ENCODE measurements at regions not wholly inside any gene's neighbourhood (a gene's known extent, or its start where the extent isn't known, plus 50 kb on each side); places are given as distances from the start of the nearest gene placed in this dataset.

DNA sequence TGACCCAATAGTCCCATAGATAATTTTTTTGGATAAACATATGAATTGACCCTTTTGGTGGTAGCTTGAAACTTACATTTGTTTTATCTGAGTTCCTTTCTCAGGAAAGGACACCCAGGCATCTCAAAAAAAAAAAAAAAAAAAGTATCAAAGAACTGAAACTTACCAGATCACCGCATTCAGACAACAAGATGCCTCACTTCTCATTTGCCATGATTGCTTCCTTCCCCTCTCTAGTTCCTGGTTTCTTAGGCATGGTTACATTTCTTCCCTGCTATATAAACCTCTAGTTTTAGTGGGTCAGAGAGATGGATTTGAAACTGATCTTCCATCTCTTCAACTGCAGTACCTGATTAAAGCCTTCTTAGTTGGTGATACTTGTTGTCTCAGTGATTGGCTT is 240.1 kb downstream of the ACKR3 start:
- H3K4me3 ChIP-seq (ENCODE audit: insufficient read depth, low read length): no peak overlapping the region
- H3K4me1 ChIP-seq (ENCODE audit: insufficient read depth, low read length): no peaks in the 10 kb centered on the region
- H3K4me2 ChIP-seq (ENCODE audit: insufficient read depth, low read length): no peak overlapping the region
- no peaks in the 10 kb centered on the region for H4K20me1 ChIP-seq (ENCODE audit: insufficient read depth, low read length)
- H3K9me3 ChIP-seq (ENCODE audit: low read depth, low read length): peaks cover 7% of the 10 kb centered on the region
- no peaks in the 10 kb centered on the region for H3K79me2 ChIP-seq (ENCODE audit: insufficient read depth, low read length)
- H3K36me3 ChIP-seq (ENCODE audit: insufficient read depth, low read length): no peaks in the 10 kb centered on the region
- TF ChIP-seq CTCF (IDR thresholded peaks at IDR 0.05; ENCODE audit: extremely low read depth, low read depth, low read length): no peak
- H3K27me3 ChIP-seq (ENCODE audit: insufficient read depth, low read length): peaks cover 2% of the 10 kb centered on the region
- no peak for DNase-seq (ENCODE audit: insufficient read length, low spot score, missing footprints)
- no peak overlapping the region for H3K27ac ChIP-seq (ENCODE audit: low read depth, low read length)
- H2AFZ ChIP-seq (ENCODE audit: low read length): no peak overlapping the region

GRCh38 chr2:236811062-236811656 is 241.5 kb downstream of the ACKR3 start:
- no peak for DNase-seq (ENCODE audit: insufficient read length, low spot score, missing footprints)
- H3K79me2 ChIP-seq (ENCODE audit: insufficient read depth, low read length): no peaks in the 10 kb centered on the region
- no peaks in the 10 kb centered on the region for H4K20me1 ChIP-seq (ENCODE audit: insufficient read depth, low read length)
- peaks cover 7% of the 10 kb centered on the region for H3K9me3 ChIP-seq (ENCODE audit: low read depth, low read length)
- H3K36me3 ChIP-seq (ENCODE audit: insufficient read depth, low read length): no peaks in the 10 kb centered on the region
- no peak for TF ChIP-seq CTCF (IDR thresholded peaks at IDR 0.05; ENCODE audit: extremely low read depth, low read depth, low read length)
- H3K27ac ChIP-seq (ENCODE audit: low read depth, low read length): no peak overlapping the region
- H3K4me2 ChIP-seq (ENCODE audit: insufficient read depth, low read length): no peak overlapping the region
- H2AFZ ChIP-seq (ENCODE audit: low read length): no peak overlapping the region
- H3K27me3 ChIP-seq (ENCODE audit: insufficient read depth, low read length): peaks cover 6% of the 10 kb centered on the region
- no peaks in the 10 kb centered on the region for H3K4me1 ChIP-seq (ENCODE audit: insufficient read depth, low read length)
- no peak overlapping the region for H3K4me3 ChIP-seq (ENCODE audit: insufficient read depth, low read length)

DNA sequence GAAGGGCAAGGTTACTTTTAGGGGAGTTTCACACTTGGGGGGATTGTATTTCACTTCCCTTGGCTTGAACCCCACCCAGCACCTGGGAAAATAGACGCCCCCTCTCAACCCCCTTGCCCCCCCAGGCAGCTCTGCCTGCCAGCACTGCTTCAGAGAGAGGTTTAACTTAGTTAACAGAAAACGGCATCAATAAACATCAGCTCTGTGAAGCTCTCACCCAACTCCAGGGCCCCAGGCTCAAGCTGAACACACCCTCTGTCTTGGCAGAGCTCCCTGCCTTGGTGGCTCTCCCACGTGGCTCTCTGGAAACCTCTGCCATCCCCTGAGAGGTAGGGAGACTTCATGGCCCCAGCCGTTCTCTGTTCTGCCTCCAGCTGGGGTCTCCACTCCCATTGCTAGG is 244.1 kb downstream of the ACKR3 start:
- Histone ChIP-seq H3K36me3 (ENCODE audit: insufficient read depth, low read length) (no peaks in the 10 kb centered on the region), H3K4me1 (ENCODE audit: insufficient read depth, low read length) (no peaks in the 10 kb centered on the region), H3K27ac (ENCODE audit: low read depth, low read length) (no peak overlapping the region), H3K79me2 (ENCODE audit: insufficient read depth, low read length) (no peaks in the 10 kb centered on the region), H3K27me3 (ENCODE audit: insufficient read depth, low read length) (peaks cover 6% of the 10 kb centered on the region), H3K9me3 (ENCODE audit: low read depth, low read length) (peaks cover 7% of the 10 kb centered on the region), H4K20me1 (ENCODE audit: insufficient read depth, low read length) (no peaks in the 10 kb centered on the region), H3K4me2 (ENCODE audit: insufficient read depth, low read length) (no peak overlapping the region), H2AFZ (ENCODE audit: low read length) (no peak overlapping the region), H3K4me3 (ENCODE audit: insufficient read depth, low read length) (no peak overlapping the region)
- TF ChIP-seq CTCF (IDR thresholded peaks at IDR 0.05; ENCODE audit: extremely low read depth, low read depth, low read length): no peak
- no peak for DNase-seq (ENCODE audit: insufficient read length, low spot score, missing footprints)

GRCh38 chr2:236814593-236814992 is 245.0 kb downstream of the ACKR3 start:
- Histone ChIP-seq H3K79me2 (ENCODE audit: insufficient read depth, low read length) (no peaks in the 10 kb centered on the region), H3K27ac (ENCODE audit: low read depth, low read length) (no peak overlapping the region), H2AFZ (ENCODE audit: low read length) (no peak overlapping the region), H3K36me3 (ENCODE audit: insufficient read depth, low read length) (no peaks in the 10 kb centered on the region), H3K27me3 (ENCODE audit: insufficient read depth, low read length) (peaks cover 6% of the 10 kb centered on the region), H3K4me2 (ENCODE audit: insufficient read depth, low read length) (no peak overlapping the region), H3K4me1 (ENCODE audit: insufficient read depth, low read length) (no peaks in the 10 kb centered on the region), H4K20me1 (ENCODE audit: insufficient read depth, low read length) (no peaks in the 10 kb centered on the region), H3K4me3 (ENCODE audit: insufficient read depth, low read length) (no peak overlapping the region), H3K9me3 (ENCODE audit: low read depth, low read length) (peaks cover 2% of the 10 kb centered on the region)
- DNase-seq (ENCODE audit: insufficient read length, low spot score, missing footprints): no peak
- TF ChIP-seq CTCF (IDR thresholded peaks at IDR 0.05; ENCODE audit: extremely low read depth, low read depth, low read length): no peak
